GM13977 (cell line): ENCODE measurements at regions not wholly inside any gene's neighbourhood (a gene's known extent, or its start where the extent isn't known, plus 50 kb on each side); places are given as distances from the start of the nearest gene placed in this dataset.

Source experiments
- DNase-seq: peaks from one replicate; pipeline ENCODE4 v3.0.0; 2012; ENCODE audit warnings: low spot score
- in situ Hi-C: fragments of 300-500 bp; cut with MboI; formaldehyde crosslinking; loops from one replicate; pipeline ENCODE4 v1.12.0; 2022; ENCODE audit warnings: low sequenced_read_pairs, low pct_unique_long_range_greater_than_20kb, mixed read lengths, inconsistent platforms; ENCODE audit not compliant: unreplicated experiment
- TF ChIP-seq, protein P1 (sequence below): IDR thresholded peaks from 2 replicates; pipeline ENCODE4 v1.5.1; 2012; ENCODE audit warnings: mild to moderate bottlenecking, control low read depth; ENCODE audit not compliant: insufficient read depth; ENCODE audit errors: extremely low read depth, missing control alignments

DNA sequence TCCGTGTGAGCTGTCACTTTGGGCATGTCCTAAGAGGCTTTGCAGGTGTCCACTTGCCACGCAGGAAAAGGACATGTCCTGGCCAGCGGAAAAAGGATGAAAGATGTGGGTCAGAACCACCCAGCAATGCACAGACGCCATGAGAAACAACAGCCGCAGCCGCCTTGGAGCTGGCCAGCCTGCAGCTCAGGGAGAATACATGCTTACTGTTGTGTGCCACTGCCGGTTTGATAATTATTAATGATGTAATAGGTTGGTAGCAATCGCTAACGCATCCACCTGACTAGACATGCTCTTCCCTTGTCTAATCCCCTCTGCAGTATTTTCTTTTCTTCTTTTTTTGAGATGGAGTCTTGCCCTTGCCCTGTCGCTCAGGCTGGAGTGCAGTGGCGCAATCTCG, 221.7 kb downstream of the HAUS1 start:
- in situ Hi-C loops, result no loop called here
- TF ChIP-seq, protein P1, sequence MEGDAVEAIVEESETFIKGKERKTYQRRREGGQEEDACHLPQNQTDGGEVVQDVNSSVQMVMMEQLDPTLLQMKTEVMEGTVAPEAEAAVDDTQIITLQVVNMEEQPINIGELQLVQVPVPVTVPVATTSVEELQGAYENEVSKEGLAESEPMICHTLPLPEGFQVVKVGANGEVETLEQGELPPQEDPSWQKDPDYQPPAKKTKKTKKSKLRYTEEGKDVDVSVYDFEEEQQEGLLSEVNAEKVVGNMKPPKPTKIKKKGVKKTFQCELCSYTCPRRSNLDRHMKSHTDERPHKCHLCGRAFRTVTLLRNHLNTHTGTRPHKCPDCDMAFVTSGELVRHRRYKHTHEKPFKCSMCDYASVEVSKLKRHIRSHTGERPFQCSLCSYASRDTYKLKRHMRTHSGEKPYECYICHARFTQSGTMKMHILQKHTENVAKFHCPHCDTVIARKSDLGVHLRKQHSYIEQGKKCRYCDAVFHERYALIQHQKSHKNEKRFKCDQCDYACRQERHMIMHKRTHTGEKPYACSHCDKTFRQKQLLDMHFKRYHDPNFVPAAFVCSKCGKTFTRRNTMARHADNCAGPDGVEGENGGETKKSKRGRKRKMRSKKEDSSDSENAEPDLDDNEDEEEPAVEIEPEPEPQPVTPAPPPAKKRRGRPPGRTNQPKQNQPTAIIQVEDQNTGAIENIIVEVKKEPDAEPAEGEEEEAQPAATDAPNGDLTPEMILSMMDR, result no peak
- no peak for DNase-seq

GRCh38 chr18:46329736-46330246, 225.6 kb downstream of the HAUS1 start:
- TF ChIP-seq, protein P1, result no peak
- in situ Hi-C loops, result no loop called here
- no peak for DNase-seq

DNA sequence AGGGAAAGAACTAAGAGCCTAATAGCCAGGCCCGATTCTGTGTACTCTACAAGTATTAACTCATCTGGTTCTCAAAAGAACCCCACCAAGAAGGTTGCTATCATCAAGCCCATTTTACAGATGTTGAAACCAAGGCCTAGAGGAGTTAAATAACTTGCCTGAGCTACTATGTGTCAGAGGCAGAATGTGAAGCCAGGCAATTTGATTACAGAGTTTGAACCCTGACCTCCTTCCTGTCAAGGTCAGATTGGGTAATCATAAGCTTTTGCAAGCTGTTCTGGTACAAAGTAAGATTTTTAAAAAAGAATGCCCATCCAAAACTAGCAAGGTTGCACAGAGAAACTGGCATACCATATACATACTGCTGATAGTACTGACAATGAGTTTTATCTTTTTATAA, 227.1 kb downstream of the HAUS1 start:
- in situ Hi-C loops, result no loop called here
- no peak for DNase-seq

GRCh38 chr18:46332286-46332801, 228.2 kb downstream of the HAUS1 start:
- DNase-seq, result no peak
- TF ChIP-seq, protein P1, result no peak
- in situ Hi-C loops, result no loop called here

More for the DNA sequence above, 227.1 kb downstream of the HAUS1 start:
- TF ChIP-seq, protein P1, result no peak

- TF ChIP-seq, protein P1, result no peak
These were observed 228.7 kb downstream of the HAUS1 start for GRCh38 chr18:46332921-46333341.

GRCh38 chr18:46333431-46334135, 229.4 kb downstream of the HAUS1 start:
- in situ Hi-C loops, result no loop called here
- no peak for DNase-seq
- TF ChIP-seq, protein P1, result no peak

More at GRCh38 chr18:46332921-46333341, 228.7 kb downstream of the HAUS1 start:
- no peak for DNase-seq
- in situ Hi-C loops, result no loop called here
